ENCODE measurements at regions not wholly inside any gene's neighbourhood (a gene's known extent, or its start where the extent isn't known, plus 50 kb on each side); places are given as distances from the start of the nearest gene placed in this dataset.

GRCh38 chr10:98328163-98328562 is 60.2 kb upstream of the LOXL4 start:
- H3K4me2 ChIP-seq (ENCODE audit: low read length): no peak overlapping the region
- no peak overlapping the region for H3K9ac ChIP-seq (ENCODE audit: low read length)

DNA sequence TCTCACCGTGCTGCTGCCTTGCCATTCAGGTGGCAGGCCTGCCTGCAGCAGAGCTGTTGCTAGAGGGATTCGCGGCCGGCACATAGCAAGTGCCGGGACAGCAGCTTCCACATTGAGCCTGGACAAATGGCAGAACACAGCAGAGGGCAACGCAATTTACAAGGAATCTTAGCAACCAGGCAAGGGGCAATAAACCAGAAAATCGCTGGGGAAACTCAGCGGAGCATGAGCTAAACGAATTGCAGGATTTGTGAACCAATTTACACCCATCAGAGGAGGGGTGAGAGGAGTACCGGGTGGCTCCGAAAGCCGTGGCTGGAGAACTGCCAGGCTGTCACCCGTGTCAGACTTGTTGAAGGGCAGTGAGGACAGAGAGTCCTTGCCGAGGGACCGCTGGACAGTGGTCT is 58.6 kb upstream of the LOXL4 start:
- no peak overlapping the region for H3K9ac ChIP-seq (ENCODE audit: low read length)
- H2AFZ ChIP-seq (ENCODE audit: low read depth, low read length): no peak overlapping the region

More at GRCh38 chr10:98328163-98328562, 60.2 kb upstream of the LOXL4 start:
- no peak overlapping the region for H3K4me3 ChIP-seq (ENCODE audit: low read length)
- H4K20me1 ChIP-seq (ENCODE audit: insufficient read depth): no peaks in the 10 kb centered on the region
- H2AFZ ChIP-seq (ENCODE audit: low read depth, low read length): no peak overlapping the region
- no peaks in the 10 kb centered on the region for H3K9me2 ChIP-seq (ENCODE audit: insufficient read depth, low read length)
- no peaks in the 10 kb centered on the region for H3K9me3 ChIP-seq (ENCODE audit: low read length)
- no peaks in the 10 kb centered on the region for H3K36me3 ChIP-seq (ENCODE audit: insufficient read depth, low read length)
- TF ChIP-seq MXI1 (conservative IDR thresholded peaks at IDR 0.05; ENCODE audit: poor library complexity, severe bottlenecking) (no peak), CTCF (IDR thresholded peaks at IDR 0.05; ENCODE audit: poor library complexity, severe bottlenecking) (no peak), RAD21 (conservative IDR thresholded peaks at IDR 0.05) (no peak), POLR2AphosphoS5 (IDR thresholded peaks at IDR 0.05) (no peak), EP300 (conservative IDR thresholded peaks at IDR 0.05; ENCODE audit: poor library complexity, severe bottlenecking) (no peak), SMC3 (conservative IDR thresholded peaks at IDR 0.05; ENCODE audit: poor library complexity) (no peak), EZH2 (IDR thresholded peaks at IDR 0.05; ENCODE audit: borderline replicate concordance, insufficient read depth, low read length, poor library complexity, severe bottlenecking) (no peak), TAF1 (IDR thresholded peaks at IDR 0.05; ENCODE audit: low read depth) (no peak)
- TF ChIP-seq, protein P1, sequence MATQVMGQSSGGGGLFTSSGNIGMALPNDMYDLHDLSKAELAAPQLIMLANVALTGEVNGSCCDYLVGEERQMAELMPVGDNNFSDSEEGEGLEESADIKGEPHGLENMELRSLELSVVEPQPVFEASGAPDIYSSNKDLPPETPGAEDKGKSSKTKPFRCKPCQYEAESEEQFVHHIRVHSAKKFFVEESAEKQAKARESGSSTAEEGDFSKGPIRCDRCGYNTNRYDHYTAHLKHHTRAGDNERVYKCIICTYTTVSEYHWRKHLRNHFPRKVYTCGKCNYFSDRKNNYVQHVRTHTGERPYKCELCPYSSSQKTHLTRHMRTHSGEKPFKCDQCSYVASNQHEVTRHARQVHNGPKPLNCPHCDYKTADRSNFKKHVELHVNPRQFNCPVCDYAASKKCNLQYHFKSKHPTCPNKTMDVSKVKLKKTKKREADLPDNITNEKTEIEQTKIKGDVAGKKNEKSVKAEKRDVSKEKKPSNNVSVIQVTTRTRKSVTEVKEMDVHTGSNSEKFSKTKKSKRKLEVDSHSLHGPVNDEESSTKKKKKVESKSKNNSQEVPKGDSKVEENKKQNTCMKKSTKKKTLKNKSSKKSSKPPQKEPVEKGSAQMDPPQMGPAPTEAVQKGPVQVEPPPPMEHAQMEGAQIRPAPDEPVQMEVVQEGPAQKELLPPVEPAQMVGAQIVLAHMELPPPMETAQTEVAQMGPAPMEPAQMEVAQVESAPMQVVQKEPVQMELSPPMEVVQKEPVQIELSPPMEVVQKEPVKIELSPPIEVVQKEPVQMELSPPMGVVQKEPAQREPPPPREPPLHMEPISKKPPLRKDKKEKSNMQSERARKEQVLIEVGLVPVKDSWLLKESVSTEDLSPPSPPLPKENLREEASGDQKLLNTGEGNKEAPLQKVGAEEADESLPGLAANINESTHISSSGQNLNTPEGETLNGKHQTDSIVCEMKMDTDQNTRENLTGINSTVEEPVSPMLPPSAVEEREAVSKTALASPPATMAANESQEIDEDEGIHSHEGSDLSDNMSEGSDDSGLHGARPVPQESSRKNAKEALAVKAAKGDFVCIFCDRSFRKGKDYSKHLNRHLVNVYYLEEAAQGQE (IDR thresholded peaks at IDR 0.05; ENCODE audit: borderline replicate concordance): no peak
- H3K79me2 ChIP-seq (replicated peaks; ENCODE audit: insufficient read depth, low read length): no peaks in the 10 kb centered on the region
- no peak overlapping the region for H3K27ac ChIP-seq (ENCODE audit: low read length)
- H3K27me3 ChIP-seq (ENCODE audit: insufficient read depth, low read depth, low read length): no peaks in the 10 kb centered on the region
- no peaks in the 10 kb centered on the region for H3F3A ChIP-seq (ENCODE audit: insufficient read depth, low read length, poor library complexity, severe bottlenecking)

More for the DNA sequence above, 58.6 kb upstream of the LOXL4 start:
- Histone ChIP-seq H3K27me3 (ENCODE audit: insufficient read depth, low read depth, low read length) (no peaks in the 10 kb centered on the region), H3K4me2 (ENCODE audit: low read length) (no peak overlapping the region), H3K36me3 (ENCODE audit: insufficient read depth, low read length) (no peaks in the 10 kb centered on the region), H3K27ac (ENCODE audit: low read length) (no peak overlapping the region), H3K79me2 (replicated peaks; ENCODE audit: insufficient read depth, low read length) (no peaks in the 10 kb centered on the region), H3K9me3 (ENCODE audit: low read length) (no peaks in the 10 kb centered on the region), H3F3A (ENCODE audit: insufficient read depth, low read length, poor library complexity, severe bottlenecking) (no peaks in the 10 kb centered on the region), H3K4me3 (ENCODE audit: low read length) (no peak overlapping the region), H3K9me2 (ENCODE audit: insufficient read depth, low read length) (no peaks in the 10 kb centered on the region), H4K20me1 (ENCODE audit: insufficient read depth) (no peaks in the 10 kb centered on the region)
- TF ChIP-seq SMC3 (conservative IDR thresholded peaks at IDR 0.05; ENCODE audit: poor library complexity): no peak
- no peak for TF ChIP-seq POLR2AphosphoS5 (IDR thresholded peaks at IDR 0.05)
- TF ChIP-seq CTCF (IDR thresholded peaks at IDR 0.05; ENCODE audit: poor library complexity, severe bottlenecking): no peak
- TF ChIP-seq, protein P1 (IDR thresholded peaks at IDR 0.05; ENCODE audit: borderline replicate concordance): no peak
- TF ChIP-seq MXI1 (conservative IDR thresholded peaks at IDR 0.05; ENCODE audit: poor library complexity, severe bottlenecking): no peak
- no peak for TF ChIP-seq TAF1 (IDR thresholded peaks at IDR 0.05; ENCODE audit: low read depth)
- TF ChIP-seq EZH2 (IDR thresholded peaks at IDR 0.05; ENCODE audit: borderline replicate concordance, insufficient read depth, low read length, poor library complexity, severe bottlenecking): no peak
- TF ChIP-seq RAD21 (conservative IDR thresholded peaks at IDR 0.05): no peak
- TF ChIP-seq EP300 (conservative IDR thresholded peaks at IDR 0.05; ENCODE audit: poor library complexity, severe bottlenecking): no peak

Data from neural cell (in vitro differentiated cells).